ENCODE measurements at regions not wholly inside any gene's neighbourhood (a gene's known extent, or its start where the extent isn't known, plus 50 kb on each side); places are given as distances from the start of the nearest gene placed in this dataset.

DNA sequence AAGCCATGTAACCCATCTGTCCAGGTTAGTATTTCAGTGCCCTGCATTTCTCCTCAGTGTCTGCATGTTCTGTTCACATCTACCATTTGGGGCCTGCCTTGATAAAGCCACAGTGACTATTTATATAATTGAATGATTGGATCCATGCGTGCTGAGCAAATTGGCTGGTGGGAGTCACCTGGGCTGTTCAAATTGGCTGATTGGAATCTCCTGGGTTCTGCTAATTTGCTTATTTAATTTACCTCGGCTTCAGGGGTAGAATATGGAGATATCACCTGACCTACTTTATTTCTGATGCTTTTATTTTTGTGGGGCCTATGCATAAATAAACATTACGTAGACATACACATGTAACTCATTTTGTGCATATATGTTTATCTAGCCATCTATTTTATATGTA lies 167.7 kb downstream of the ZNF486 start:
- no peak overlapping the region for H3K9ac ChIP-seq (ENCODE audit: insufficient read depth, low read length, poor library complexity, severe bottlenecking)
- Mint-ChIP-seq H3K27me3 (ENCODE audit: low read depth in 3 of 3) (peaks cover 0 to 1% (median 0%) of the 10 kb centered on the region in 3 donors), H3K27ac (no peak overlapping the region), H3K4me1 (no peaks in the 10 kb centered on the region), H3K4me3 (no peak overlapping the region), H3K36me3 (no peaks in the 10 kb centered on the region), H3K9me3 (peaks cover 9 to 54% (median 45%) of the 10 kb centered on the region in 7 donors)
- H3K4me1 ChIP-seq (ENCODE audit: control insufficient read depth in 1 of 2, insufficient read depth in 2 of 2, low read length in 2 of 2), result no peaks in the 10 kb centered on the region
- no peaks in the 10 kb centered on the region for H3K36me3 ChIP-seq (replicated peaks in 1 of 2; ENCODE audit: control insufficient read depth in 1 of 2, insufficient read depth in 2 of 2, low read length in 2 of 2)
- H3K27ac ChIP-seq (ENCODE audit: low read depth in 1 of 2, low read length in 2 of 2), result no peak overlapping the region
- no peak for TF ChIP-seq CTCF (IDR thresholded peaks at IDR 0.05)
- H3K4me3 ChIP-seq (replicated peaks in 1 of 3; ENCODE audit: low read depth in 2 of 3, low read length in 3 of 3), result no peak overlapping the region
- no peaks in the 10 kb centered on the region for H3K27me3 ChIP-seq (ENCODE audit: control insufficient read depth in 2 of 2, insufficient read depth in 2 of 2, low read length in 2 of 2)
- intact Hi-C loops (cut with micrococcal nuclease), result no loop called here
- 100% methylated on average over 1 of the region's 3 CpGs for WGBS (ENCODE audit: insufficient coverage)
- H2AFZ ChIP-seq (ENCODE audit: insufficient read depth, low read depth, low read length, poor library complexity, severe bottlenecking), result no peak overlapping the region
- peaks cover 56 to 66% of the 10 kb centered on the region in 2 donors for H3K9me3 ChIP-seq (replicated peaks in 1 of 2; ENCODE audit: control insufficient read depth in 1 of 2, insufficient read depth in 1 of 2, low read length in 2 of 2)
- no peaks in the 10 kb centered on the region for H3K79me2 ChIP-seq (ENCODE audit: insufficient read depth, low read length)
- H4K20me1 ChIP-seq (ENCODE audit: insufficient read depth, low read length), result no peaks in the 10 kb centered on the region
- DNase-seq, result no peak
- no peak overlapping the region for H3K4me2 ChIP-seq (replicated peaks; ENCODE audit: extremely low read depth, low read length, poor library complexity, severe bottlenecking)

DNA sequence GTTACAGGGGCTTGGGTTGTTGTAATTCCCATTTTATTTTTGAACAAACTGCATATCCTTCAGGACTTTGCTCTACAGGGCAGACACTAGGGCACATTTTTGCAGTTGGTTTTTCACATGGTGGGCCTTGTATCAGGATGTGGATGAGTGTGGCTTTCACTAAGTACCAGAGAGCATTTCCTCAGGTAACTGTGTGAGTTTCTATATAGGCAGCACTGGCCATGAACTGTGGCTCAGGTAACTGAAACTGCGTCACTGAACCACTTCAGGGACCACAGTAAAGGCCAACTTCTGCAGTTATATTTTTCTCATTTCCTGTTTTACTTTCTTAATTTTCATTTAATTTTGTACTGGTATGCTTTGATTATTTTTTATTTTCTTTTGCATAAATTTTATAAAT lies 166.5 kb downstream of the ZNF486 start:
- Histone ChIP-seq H3K4me3 (replicated peaks in 1 of 3; ENCODE audit: low read depth in 2 of 3, low read length in 3 of 3) (no peak overlapping the region), H3K36me3 (replicated peaks in 1 of 2; ENCODE audit: control insufficient read depth in 1 of 2, insufficient read depth in 2 of 2, low read length in 2 of 2) (no peaks in the 10 kb centered on the region), H3K4me1 (ENCODE audit: control insufficient read depth in 1 of 2, insufficient read depth in 2 of 2, low read length in 2 of 2) (no peaks in the 10 kb centered on the region), H3K27me3 (ENCODE audit: control insufficient read depth in 2 of 2, insufficient read depth in 2 of 2, low read length in 2 of 2) (no peaks in the 10 kb centered on the region), H4K20me1 (ENCODE audit: insufficient read depth, low read length) (no peaks in the 10 kb centered on the region), H3K27ac (ENCODE audit: low read depth in 1 of 2, low read length in 2 of 2) (no peak overlapping the region), H3K9ac (ENCODE audit: insufficient read depth, low read length, poor library complexity, severe bottlenecking) (no peak overlapping the region), H3K4me2 (replicated peaks; ENCODE audit: extremely low read depth, low read length, poor library complexity, severe bottlenecking) (no peak overlapping the region), H2AFZ (ENCODE audit: insufficient read depth, low read depth, low read length, poor library complexity, severe bottlenecking) (no peak overlapping the region), H3K9me3 (replicated peaks in 1 of 2; ENCODE audit: control insufficient read depth in 1 of 2, insufficient read depth in 1 of 2, low read length in 2 of 2) (peaks cover 58 to 63% of the 10 kb centered on the region in 2 donors), H3K79me2 (ENCODE audit: insufficient read depth, low read length) (no peaks in the 10 kb centered on the region)
- Mint-ChIP-seq H3K4me1 (no peaks in the 10 kb centered on the region), H3K9me3 (peaks cover 9 to 50% (median 46%) of the 10 kb centered on the region in 7 donors), H3K4me3 (no peak overlapping the region), H3K36me3 (no peaks in the 10 kb centered on the region), H3K27ac (no peak overlapping the region), H3K27me3 (ENCODE audit: low read depth in 3 of 3) (peaks cover 0 to 3% (median 1%) of the 10 kb centered on the region in 3 donors)
- no peak for TF ChIP-seq CTCF (IDR thresholded peaks at IDR 0.05)
- no peak for DNase-seq
- intact Hi-C loops (cut with micrococcal nuclease), result no loop called here
- WGBS (ENCODE audit: insufficient coverage), result no CpG with 5 or more reads among the region's 1 CpG

Measured in CD14-positive monocyte (primary cell).